SKM-1 (cell line): ENCODE measurements at regions not wholly inside any gene's neighbourhood (a gene's known extent, or its start where the extent isn't known, plus 50 kb on each side); places are given as distances from the start of the nearest gene placed in this dataset.
A peak's percentile ranks its signal among the peaks of the same experiment; 100 is the strongest.
"Not testable (repeated sequence)": the region's sequence is repeated elsewhere in the genome, so short reads cannot be mapped to it uniquely, and the experiment has no call there.

Source experiments
- DNase-seq: peaks from one replicate; lab custom pipeline; 2025; ENCODE audit not compliant: unreplicated experiment; lab: John Stamatoyannopoulos, UW

DNA sequence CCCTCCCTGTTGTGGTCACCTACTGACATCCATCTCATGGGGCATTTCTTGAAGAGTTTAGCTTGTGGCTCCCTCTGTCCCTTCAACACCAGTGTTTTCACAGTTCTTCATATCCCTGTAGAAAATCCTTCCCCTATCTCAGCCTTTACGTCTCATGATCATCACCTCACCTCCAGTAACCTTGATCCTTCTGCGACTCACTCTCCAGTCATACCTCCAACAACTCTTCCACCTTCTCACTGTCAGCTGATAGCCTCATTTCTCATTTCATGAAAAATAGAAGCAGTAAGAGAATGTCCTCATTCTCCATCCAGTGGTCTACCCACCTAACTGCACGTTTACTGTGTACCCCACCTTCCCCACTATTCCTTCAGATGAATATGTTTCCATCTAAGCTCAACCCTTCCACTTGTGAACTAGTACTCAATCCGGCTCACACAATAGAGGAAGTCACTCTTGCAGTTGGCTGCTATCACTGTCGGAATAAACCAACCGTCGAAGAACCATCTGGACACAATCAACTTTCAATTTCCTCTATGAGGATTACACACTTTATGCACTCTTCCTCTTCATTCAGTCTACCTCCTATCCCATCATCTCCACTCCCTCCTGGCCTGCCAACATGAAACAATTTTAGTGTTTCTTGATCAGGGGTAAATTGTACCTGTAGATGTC is 256.0 kb downstream of the AHR start:
- DNase-seq, result no peak

DNA sequence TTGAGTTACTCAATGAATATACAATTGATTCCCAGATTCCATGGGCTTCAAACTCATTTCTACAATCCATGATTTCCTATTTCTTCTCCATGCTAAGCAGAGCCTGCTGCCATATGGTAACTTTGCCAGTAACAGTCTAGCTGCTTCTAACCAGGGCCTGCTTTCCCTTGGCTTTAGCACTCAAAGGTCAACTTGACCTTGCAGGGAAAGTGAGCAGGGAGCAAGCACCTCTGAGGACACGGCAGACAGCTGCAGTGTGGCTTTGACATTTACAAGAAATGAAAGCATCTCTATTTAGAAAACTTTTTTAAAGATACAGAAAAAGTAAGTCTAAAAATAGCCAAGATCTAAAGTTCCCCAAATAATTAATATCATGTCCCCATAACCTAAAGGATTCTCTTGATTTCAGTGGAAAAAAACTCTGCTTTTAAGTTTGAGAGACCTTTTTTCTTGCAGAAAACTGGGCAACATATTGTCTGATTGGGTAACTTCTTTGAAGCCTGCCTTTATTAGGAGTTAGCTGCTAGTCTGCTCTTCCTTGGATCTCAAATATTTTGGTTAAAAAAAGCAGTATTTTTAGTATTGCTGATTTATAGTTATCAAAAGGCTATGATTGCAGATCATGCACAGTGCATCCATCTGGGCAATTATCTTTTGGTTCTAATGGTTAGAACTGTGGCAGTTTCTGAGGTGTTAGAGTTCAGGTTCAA is 257.9 kb downstream of the AHR start:
- no peak for DNase-seq

DNA sequence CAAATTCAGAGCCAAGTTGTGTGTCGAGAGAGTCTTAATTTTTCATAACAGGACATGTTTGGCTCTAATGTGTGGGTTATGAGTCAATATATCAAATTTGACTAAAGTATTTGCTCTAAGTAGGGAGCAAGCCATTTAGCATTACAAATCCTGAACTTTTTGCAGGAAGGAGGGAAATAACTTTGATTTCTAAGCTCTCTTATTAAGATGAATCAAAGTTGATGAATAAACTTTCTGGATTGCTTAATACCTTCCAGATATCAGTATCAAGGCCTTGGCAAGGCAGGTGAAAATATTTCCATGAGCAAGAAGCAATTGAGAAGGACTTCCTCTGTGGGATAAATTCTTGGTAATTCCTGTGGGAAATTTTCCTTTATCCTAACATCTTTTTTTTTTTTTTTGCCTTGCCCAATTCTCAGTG is 258.8 kb downstream of the AHR start:
- no peak for DNase-seq

DNA sequence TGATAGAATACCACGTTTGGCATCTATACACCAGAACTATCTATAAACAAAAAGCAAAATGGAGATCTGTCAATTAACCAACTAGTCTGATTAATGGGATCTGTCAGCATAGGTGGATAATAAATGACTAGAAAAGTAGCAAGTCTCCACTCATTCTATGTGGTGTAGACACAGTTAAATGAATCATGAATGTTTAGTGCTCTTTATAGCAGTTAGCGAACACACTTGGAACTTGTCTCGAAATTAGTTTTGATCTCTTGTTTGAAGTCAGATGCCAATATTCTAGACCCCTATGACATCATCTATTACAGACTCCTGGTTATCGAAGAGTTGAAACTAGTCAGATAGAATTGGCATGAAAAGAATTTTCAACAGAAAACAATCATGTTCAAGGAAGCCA is 259.7 kb downstream of the AHR start:
- DNase-seq, result no peak

DNA sequence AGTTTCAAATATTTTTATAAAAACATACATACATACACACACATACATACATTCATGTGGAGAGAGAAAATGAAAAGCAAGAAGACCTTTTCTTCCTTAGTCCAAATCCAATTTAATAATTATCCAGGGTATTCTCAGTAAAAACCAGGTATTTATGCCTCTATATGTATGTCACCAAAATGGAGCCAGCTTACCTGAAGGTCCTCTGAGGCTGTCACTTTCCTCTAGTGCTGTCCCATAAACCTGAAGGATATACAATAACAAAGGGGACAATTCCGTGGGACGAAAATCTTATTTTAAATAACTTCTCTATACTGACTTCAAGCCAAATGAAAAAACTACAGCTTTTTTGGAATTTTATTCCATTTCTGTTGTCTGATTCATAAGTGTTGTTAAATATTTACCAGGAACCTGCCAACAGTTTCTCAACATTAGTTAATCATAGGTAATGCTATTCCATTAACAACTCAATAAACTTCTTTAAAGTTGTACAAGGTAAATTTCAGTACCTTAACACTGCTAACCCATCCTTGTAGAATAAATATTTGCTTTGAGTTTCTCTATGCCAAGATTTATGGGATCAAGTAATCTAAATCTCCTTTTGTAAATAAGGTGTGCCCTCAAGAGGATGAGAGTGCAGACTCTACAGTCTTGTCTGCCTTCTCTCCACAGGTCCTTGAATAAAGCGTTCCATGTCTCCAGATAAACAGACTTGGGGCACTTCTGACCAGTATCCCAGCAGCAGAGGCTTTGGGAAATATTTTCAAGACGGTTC is 260.3 kb downstream of the AHR start:
- DNase-seq, result no peak

DNA sequence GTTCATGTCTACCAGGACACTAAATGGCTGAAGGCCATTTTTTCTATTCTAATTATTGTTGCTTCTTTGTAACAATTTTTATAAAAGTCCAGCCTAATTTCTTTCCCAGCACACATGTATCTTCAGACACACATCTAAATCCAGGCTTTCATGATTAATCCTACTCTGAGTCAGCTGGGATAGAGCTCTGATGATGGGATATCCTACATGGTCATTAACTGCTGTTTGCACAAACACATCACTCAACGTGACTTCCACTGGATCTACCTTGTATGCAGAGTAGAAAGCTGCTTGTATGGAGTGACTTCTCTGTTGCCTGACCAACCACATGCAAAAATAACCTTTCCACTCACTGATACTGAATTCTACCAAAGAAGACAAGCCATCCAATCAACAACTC is 260.9 kb downstream of the AHR start:
- DNase-seq, result no peak

DNA sequence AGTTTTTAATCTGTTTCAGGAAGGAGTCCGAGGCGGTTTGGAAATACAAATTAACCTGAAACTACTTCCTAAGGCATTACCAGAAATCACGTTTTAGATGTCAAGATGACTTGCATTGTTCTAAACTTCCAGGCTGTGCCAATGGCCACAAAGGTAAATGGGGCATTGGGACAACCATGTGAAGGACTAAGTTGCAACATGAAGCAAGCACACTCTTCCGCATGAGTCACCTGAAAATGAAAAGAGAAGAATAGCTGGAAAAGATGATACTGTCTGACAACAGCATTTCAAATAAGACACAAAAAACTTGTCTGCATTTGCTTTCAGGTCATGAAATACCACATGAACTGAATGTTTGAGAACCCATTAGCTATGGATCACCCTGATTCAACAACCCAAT is 262.1 kb downstream of the AHR start:
- DNase-seq, result no peak

DNA sequence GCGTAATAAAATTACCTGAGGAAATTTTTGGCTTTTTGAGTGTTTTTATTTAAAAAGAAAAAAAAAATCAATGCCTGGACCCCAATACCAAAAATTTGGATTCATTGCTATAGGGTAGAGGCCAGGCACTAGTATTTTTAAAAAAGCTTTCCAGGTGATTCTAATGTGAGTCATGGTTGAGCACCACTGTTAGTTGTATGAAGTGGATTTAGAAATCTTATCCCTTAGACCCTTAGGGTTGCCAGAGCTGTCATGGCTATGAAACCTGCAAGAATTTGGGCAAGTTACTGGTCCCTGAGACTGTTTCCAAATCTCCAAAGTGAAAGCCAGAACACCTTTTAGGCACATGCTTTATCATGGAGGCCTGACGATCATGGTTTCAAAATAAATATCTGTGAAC is 262.5 kb downstream of the AHR start:
- no peak for DNase-seq

DNA sequence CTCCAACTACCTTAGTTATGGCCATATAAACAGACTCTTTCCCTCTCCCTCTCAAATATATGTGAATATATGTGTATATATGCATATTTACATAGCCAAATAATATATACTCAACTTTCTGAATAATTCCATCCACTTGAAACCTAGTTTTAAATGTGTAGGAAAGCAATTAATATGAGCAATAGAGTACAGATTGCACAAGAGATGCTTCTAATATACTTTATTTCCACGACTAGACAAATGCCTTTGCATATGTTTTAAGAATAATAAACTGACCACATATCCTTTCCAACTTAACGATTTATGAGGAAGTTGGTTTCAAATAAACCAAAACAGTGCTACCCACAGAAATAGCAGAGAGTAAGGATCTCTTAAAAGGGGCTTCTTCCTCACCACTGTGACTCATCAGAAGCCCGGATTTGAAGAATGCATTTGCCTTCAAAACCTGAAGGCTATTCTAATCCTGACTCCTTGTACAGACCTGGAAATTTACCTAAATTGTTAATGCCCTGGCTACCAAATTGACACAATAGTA is 266.3 kb downstream of the AHR start:
- peak; percentile 44 for DNase-seq

DNA sequence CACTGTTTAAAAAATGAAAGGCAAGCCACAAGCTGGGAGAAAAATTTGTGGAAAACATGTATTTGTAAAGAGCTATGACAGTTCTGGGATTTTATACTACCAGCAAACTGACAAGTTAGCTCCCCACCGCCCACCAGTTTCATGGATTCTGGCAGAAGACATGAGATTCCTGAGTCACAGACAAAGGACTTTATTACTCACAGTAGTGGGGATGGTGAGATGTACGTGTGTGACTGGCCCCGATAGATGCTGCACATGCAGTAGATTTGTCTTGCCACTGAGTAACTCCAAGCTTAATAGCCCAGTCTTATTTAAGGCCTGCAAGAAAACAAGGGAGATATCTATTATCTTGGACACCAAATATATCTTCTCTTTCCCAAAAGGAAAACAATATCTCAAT is 281.7 kb downstream of the AHR start:
- DNase-seq, result no peak

DNA sequence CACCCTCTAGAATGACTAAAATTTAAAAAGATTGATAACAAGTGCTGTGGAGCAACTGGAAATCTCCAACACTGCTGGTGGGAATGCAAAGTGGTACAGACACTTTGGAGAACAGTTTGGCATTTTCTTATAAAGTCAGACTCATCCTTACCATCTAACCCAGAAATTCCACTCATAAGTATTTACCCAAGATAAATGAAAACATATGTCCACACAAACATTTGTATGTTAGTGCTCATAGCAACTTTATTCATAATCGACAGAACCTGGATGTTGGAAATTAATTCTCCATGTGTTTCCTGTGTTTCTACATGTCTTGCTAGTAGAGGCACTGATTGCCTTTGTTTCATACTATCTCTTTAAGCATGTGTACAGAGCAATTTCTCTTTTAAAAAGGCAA is 282.4 kb downstream of the AHR start:
- DNase-seq, result no peak

DNA sequence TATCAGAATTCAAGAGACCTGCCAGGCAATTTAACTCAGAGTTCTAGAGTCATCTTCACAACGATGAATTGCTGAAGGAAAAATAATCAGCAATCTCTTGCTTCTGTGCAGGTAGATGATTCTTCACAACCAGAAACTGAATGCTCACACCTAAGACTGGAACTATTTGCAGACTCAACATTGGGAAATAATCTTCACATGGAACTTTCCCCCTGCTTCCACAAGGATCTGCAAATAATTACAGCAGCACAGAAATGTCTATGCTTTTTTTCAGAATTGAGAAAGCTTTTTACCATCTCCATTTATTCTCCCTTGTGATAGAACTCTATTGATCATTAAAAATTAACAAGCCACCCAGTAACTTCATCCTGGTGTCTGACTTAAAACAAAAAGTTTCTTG is 282.8 kb downstream of the AHR start:
- no peak for DNase-seq

DNA sequence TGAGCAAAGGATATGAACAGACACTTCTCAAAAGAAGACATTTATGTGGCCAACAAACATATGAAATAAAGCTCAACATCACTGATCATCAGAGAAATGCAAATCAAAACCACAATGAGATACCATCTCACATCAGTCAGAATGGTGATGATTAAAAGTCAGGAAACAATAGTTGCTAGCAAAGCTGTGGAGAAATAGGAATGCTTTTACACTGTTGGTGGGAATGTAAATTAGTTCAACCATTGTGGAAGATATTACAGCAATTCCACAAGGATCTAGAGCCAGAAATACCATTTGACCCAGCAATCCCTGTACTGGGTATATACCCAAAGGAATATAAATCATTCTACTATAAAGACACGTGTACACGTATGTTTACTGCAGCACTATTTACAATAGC is 284.2 kb downstream of the AHR start:
- not testable (repeated sequence) for DNase-seq

DNA sequence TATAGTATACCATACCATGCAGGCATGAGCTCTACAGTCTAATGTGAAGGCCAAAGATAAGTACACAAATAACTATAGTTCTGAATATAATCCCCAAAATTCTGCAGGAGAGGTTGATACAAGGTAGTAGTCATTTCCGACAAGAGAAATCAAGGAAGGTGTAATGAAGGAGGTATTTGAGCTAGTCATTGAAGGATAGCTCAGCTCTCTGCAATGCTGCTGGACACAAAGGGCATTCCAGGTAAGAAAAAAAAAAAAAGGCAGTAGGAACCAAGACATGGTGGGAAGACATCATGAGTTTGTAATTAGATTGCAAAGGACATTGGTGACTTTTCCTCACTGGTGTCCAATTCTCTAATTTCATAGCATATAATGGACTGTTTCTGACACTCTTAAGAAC is 285.3 kb downstream of the AHR start:
- DNase-seq, result no peak

DNA sequence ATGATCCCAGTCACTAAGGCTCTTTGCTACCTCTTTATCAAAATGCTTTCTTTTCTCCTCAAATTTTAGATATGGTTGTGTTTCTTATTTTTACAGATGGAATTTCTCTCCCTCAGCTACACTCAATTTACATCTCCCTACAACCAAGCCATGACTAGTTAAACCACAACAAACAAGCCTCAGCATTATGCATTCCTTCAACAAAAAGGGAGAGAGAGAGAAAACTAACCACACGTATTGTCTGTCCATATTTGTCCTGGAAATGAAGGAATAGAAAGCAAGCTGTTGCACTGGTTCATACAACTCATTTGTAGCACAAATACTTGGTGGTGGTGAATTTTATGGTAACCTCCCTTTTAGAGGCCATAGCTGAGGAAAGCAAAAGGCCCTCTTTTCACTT is 286.4 kb downstream of the AHR start:
- DNase-seq, result no peak

DNA sequence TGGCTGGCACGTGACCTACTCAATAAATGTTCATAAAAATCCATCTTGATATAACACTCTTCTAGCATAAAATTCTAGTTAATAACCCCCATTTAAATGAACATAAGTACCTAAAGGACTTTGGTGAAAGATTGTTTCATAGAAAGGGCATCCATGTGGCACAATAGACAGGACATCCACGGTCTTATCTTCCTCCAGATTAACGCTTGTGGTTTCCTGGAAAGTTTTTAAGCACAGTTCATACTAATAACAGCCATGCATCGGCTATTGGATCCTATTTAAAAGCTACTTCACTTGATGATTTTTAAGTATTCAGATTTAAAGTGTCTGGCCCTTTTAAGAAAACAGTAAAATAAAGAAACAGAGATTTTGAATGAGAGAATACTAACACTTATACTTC is 288.3 kb downstream of the AHR start:
- no peak for DNase-seq

DNA sequence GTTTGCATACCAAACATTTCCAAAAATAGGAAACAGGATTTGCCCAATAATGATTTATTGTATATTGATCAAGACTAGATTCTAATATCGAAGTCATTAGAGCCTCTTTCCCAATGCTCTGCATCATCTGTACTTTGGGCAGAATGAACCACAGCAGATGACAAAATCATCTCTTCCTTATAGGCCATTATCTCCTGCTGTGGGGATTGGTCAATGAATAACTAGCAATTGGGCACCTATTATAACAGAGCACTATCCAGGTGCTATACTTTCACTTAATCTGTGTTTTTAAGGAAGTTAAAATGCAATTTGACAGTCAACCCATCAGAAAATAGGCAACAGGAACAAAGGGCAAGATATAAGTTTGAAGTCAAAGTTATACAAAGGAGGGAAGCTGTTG is 290.3 kb downstream of the AHR start:
- no peak for DNase-seq

DNA sequence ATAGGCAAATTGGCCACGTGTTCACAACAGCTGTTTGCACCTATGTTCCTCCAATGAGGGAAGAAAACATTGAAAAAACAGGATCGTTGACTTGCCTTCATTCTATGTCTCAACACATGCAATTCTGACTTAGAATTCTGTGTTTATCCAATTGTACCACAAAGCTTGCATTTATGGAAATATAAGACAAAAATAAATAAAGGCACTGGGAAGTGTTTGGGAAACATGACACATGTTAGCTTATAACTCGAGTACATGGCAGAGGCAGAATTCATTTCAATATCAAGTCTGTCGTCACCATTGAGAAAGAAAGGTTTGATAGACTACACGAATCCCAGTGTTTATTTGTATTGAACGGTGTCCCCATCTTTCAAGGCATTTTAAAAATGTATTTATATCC is 291.2 kb downstream of the AHR start:
- no peak for DNase-seq

DNA sequence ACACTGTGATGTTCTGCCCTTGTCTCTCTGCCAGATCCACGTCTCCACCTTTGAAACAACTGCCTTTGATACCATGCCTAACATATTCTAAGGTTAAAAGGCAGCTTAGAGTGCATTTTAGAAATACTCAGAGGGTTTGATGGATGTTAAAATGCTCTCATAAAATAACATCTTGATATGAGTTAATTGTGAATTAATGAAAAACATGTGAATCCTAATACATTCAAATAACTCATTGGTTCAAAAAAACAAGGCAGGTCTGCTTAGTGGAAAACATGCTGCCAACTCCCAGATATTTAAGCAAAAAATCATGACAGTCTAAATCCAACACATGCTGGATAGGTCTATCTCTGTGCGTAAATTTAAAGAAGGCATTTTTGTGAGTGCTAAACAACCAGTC is 291.8 kb downstream of the AHR start:
- DNase-seq, result no peak

DNA sequence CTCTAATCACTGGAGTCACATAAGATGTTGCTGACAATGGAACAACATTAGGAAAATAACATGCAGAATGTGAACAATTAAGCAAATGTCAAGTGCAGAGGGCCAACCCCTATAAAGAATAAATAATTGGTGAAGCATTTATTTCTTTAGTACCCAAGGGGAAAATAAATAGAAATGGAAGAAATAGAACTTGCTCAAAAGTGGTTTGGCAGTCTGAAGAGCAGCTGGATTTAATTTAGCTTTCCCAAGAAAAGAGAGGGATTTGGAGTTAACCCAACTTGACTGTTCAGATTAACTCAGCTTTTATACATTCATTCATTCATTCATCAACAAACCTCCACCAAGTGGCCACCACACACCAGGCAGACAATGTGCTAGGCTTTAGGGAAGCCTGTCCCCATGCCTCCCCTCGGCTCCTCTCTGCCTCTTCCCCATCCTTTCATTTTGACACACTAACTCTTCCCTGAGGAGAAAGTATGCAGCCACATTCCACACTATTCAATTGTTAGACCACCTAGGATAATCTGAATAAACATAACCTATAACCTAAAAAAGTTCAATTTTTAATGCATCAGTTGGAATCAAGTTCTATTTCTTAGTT is 295.5 kb downstream of the AHR start:
- DNase-seq, result no peak

DNA sequence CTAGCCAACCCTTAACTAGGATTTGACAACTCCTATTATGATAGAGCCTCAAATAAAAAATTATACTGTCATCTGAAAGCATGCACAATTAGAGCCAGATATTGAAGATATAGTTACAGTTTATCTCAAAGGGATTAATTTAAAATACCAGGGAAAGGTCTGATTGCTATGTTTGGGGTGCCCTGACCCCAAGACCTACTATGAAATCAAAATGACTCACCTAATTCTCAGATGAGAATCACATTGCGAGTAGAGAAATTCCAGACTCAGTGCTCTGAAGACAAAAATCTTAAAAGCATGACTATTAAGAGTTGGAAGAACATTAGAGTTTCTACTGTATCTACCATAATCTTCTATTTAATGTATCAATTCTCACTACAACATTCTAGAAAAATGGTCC is 297.1 kb downstream of the AHR start:
- no peak for DNase-seq

DNA sequence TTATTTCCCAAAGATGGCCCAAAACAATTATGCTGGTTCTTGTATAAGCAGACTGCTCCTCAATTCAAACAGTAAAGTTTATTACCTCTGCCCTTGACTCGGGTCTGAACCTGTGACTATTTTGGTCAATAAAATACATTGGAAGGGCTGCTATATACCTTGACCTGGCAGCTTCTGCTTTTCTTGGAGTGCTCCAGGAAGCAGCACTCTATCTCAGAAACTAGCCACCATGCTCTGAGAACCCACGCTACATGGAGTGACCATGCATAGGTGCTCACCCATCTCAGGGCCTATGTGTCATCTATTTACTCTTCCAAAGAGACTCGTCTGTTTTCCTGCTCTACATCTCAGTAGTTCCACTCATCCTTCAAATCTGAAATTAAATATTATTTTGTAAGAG is 299.9 kb downstream of the AHR start:
- no peak for DNase-seq
